OCI-LY7 (cell line): ENCODE measurements at regions not wholly inside any gene's neighbourhood (a gene's known extent, or its start where the extent isn't known, plus 50 kb on each side); places are given as distances from the start of the nearest gene placed in this dataset.

Experiments
- BruUV-seq: library from RNA; stranded (reverse); fragments of 400-500 nt; replicated peaks from 2 replicates; lab custom pipeline; 2021; lab: Mats Ljungman, UMichigan
- CTCF ChIA-PET: fragments of 300-600 bp; sonication (Branson Sonifier 250); formaldehyde crosslinking; loops from one replicate; lab custom pipeline; 2022; ENCODE audit warnings: antibody characterized with exemption; ENCODE audit not compliant: unreplicated experiment; lab: Charles Lee
- POLR2A ChIA-PET: fragments of 300-600 bp; sonication (Branson Sonifier 250); formaldehyde crosslinking; loops from one replicate; lab custom pipeline; 2022; ENCODE audit warnings: antibody characterized with exemption; lab: Charles Lee
- DNase-seq: peaks from one replicate; pipeline ENCODE4 v3.0.0-alpha.2; 2015; ENCODE audit warnings: low spot score
- H2AFZ ChIP-seq: fragments of 200-600 bp; sonication (generic), shearing (Covaris generic); 2 replicates; pipeline ENCODE4 v1.6.1; 2014; ENCODE audit warnings: mild to moderate bottlenecking, antibody characterized with exemption, low read length, moderate library complexity
- H3K27ac ChIP-seq: fragments of 200-600 bp; sonication (generic); 2 replicates; pipeline ENCODE4 v1.5.1; 2014; ENCODE audit warnings: mixed run types, low read depth, mild to moderate bottlenecking, moderate library complexity, low read length, inconsistent platforms; ENCODE audit not compliant: poor library complexity, severe bottlenecking
- H3K36me3 ChIP-seq: fragments of 200-600 bp; sonication (generic); 2 replicates; pipeline ENCODE4 v1.6.1; 2014; ENCODE audit warnings: mild to moderate bottlenecking, antibody characterized with exemption, low read length, moderate library complexity, mixed read lengths; ENCODE audit not compliant: insufficient read depth
- H3K4me1 ChIP-seq: fragments of 200-600 bp; sonication (generic); 2 replicates; pipeline ENCODE4 v1.5.1; 2014; ENCODE audit warnings: mild to moderate bottlenecking, low read length; ENCODE audit not compliant: insufficient read depth, poor library complexity, severe bottlenecking
- H3K4me2 ChIP-seq: fragments of 200-600 bp; sonication (generic); 2 replicates; pipeline ENCODE4 v1.6.1; 2014; ENCODE audit warnings: mild to moderate bottlenecking, low read length
- H3K4me3 ChIP-seq: fragments of 200-600 bp; sonication (generic); 2 replicates; pipeline ENCODE4 v1.5.1; 2014; ENCODE audit warnings: mild to moderate bottlenecking, low read depth, low read length; ENCODE audit not compliant: poor library complexity, severe bottlenecking
- H3K79me2 ChIP-seq: fragments of 200-600 bp; sonication (generic); 2 replicates; pipeline ENCODE4 v1.6.1; 2016; ENCODE audit warnings: low read depth, mild to moderate bottlenecking, low read length, moderate library complexity, mixed read lengths; ENCODE audit not compliant: insufficient read depth
- H3K9me2 ChIP-seq: fragments of 200-600 bp; sonication (generic); 2 replicates; pipeline ENCODE4 v1.6.1; 2016; ENCODE audit warnings: mild to moderate bottlenecking, low read length, mixed read lengths; ENCODE audit not compliant: insufficient read depth
- H3K9me3 ChIP-seq: fragments of 200-600 bp; sonication (generic); 2 replicates; pipeline ENCODE4 v1.6.1; 2014; ENCODE audit warnings: mild to moderate bottlenecking, mixed run types, low read length, mixed read lengths
- H4K20me1 ChIP-seq: fragments of 200-600 bp; sonication (generic); 2 replicates; pipeline ENCODE4 v1.6.1; 2014; ENCODE audit warnings: mild to moderate bottlenecking, antibody characterized with exemption, low read length, moderate library complexity, mixed read lengths; ENCODE audit not compliant: insufficient read depth
- EZH2phosphoT487 ChIP-seq: fragments of 200-600 bp; sonication (generic); IDR thresholded peaks from 2 replicates; pipeline ENCODE4 v1.6.1; 2018; ENCODE audit warnings: low read depth, borderline replicate concordance, mild to moderate bottlenecking, mixed run types, antibody characterized with exemption, low read length, moderate library complexity, mixed read lengths
- intact Hi-C: fragments of 100-400 bp; cut with micrococcal nuclease; formaldehyde crosslinking; loops from one replicate; pipeline ENCODE4 v1.10.0; 2022; ENCODE audit not compliant: unreplicated experiment
- TF ChIP-seq, protein P1 (sequence below): fragments of 200-600 bp; sonication (generic); conservative IDR thresholded peaks from 2 replicates; pipeline ENCODE4 v1.5.1; 2014; ENCODE audit warnings: mild to moderate bottlenecking, antibody characterized with exemption, low read length, moderate library complexity, mixed read lengths

DNA sequence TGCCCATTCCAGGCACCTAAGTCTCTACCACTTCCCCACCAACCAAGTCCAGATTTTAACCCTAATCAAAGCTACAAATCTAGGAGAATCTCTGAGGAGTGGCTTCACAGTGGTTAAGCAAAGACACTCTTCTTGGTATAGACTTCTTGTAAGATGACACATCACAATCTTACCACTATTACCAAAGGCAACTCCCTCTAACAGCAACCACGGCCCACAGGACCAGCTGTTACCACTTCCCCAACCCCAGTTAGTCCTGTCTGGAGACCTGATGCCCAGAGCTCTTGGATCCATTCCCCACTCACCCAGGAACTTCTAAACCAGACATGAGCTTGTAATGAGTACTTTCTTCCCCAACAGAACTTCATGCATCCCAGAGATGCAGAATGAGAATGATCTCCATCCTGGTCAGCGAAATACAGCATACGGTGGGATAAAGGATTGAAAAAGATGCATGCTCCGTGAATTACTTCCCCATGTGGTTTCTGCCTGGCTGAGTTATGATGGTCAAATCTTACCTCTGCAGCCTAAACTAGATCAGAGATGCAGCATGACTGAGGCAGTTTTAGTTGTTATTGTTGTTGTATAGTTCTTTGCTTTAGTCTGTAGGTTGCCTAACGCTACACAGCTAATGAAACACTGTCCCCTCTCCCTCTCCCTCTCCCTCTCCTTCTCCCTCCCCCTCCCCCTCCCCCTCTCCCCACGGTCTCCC is 87.7 kb upstream of the FOXN3 start:
- H3K79me2 ChIP-seq = no peaks in the 10 kb centered on the region
- no TSS peak for BruUV-seq
- H3K36me3 ChIP-seq = no peaks in the 10 kb centered on the region
- no peak overlapping the region for H3K4me2 ChIP-seq
- H3K9me2 ChIP-seq = no peaks in the 10 kb centered on the region
- H2AFZ ChIP-seq = no peak overlapping the region
- ChIA-PET CTCF (no interaction called here), POLR2A (interaction anchor here (0.5 to 1.7 kb wide), 3 partner anchors 11 to 256 kb away, joined by 3 to 11 read pairs (median 3); no protein-coding TSS in a partner anchor)
- no peak overlapping the region for H3K4me3 ChIP-seq
- H3K4me1 ChIP-seq = peaks cover 4% of the 10 kb centered on the region
- DNase-seq = no peak
- H4K20me1 ChIP-seq = no peaks in the 10 kb centered on the region
- H3K27ac ChIP-seq = no peak overlapping the region
- TF ChIP-seq, protein P1, sequence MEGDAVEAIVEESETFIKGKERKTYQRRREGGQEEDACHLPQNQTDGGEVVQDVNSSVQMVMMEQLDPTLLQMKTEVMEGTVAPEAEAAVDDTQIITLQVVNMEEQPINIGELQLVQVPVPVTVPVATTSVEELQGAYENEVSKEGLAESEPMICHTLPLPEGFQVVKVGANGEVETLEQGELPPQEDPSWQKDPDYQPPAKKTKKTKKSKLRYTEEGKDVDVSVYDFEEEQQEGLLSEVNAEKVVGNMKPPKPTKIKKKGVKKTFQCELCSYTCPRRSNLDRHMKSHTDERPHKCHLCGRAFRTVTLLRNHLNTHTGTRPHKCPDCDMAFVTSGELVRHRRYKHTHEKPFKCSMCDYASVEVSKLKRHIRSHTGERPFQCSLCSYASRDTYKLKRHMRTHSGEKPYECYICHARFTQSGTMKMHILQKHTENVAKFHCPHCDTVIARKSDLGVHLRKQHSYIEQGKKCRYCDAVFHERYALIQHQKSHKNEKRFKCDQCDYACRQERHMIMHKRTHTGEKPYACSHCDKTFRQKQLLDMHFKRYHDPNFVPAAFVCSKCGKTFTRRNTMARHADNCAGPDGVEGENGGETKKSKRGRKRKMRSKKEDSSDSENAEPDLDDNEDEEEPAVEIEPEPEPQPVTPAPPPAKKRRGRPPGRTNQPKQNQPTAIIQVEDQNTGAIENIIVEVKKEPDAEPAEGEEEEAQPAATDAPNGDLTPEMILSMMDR = no peak
- no peak for TF ChIP-seq EZH2phosphoT487
- no peaks in the 10 kb centered on the region for H3K9me3 ChIP-seq
- intact Hi-C loops = no loop called here

DNA sequence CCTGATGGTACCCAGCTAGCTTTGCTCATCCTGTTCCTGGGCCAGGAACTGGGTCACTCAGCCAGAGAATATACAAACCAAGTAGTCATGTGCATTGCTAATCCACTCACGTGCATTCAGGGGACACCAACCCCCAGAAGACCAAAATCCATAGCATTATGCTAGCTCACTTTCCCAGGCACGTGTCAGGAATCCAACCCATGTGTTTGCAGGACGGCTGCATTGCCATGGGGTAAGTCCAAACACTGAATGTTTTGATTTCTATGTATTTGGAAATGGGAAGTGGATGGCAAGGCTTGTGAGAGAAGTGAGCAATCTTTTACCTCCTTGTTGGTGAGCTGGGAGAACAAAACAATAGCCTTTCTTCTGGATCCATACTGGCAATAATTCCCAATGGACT is 87.1 kb upstream of the FOXN3 start:
- Histone ChIP-seq H3K27ac (no peak overlapping the region), H3K9me2 (no peaks in the 10 kb centered on the region), H3K4me1 (peaks cover 3% of the 10 kb centered on the region), H4K20me1 (no peaks in the 10 kb centered on the region), H3K9me3 (no peaks in the 10 kb centered on the region), H3K36me3 (no peaks in the 10 kb centered on the region), H3K4me2 (no peak overlapping the region), H2AFZ (no peak overlapping the region), H3K4me3 (no peak overlapping the region), H3K79me2 (no peaks in the 10 kb centered on the region)
- no peak for DNase-seq
- POLR2A ChIA-PET = interaction anchor here (0.5 to 1.7 kb wide), 2 partner anchors 10 to 201 kb away, joined by 3 to 11 read pairs; no protein-coding TSS in a partner anchor
- CTCF ChIA-PET = no interaction called here
- BruUV-seq = no TSS peak
- no peak for TF ChIP-seq EZH2phosphoT487
- TF ChIP-seq, protein P1 = no peak
- intact Hi-C loops = no loop called here

DNA sequence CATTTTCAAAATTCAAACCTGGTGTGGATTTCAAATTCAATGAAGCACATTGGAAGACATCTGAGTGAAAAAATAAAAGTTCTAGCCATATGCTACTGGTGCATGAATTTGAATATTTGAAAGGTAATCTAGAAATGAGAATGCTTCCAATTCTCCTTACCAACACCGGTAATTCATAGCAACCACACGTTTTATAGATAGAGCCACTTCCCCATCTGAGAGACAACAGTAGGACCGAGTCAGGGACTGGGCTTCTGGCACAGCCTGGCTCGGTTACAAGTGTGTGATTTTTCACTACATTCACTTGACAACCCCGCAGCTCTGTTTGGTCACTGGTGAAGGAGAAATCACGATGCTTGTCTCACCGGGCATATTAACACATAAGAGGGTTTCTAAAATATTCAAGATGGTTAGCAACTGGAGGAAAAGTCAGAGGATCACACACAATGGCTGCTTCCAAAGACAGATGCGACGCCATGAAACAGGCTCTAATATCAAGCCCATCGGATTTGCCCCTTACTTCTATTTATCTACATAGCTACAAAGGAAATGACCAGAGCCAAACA is 86.5 kb upstream of the FOXN3 start:
- DNase-seq = no peak
- no peaks in the 10 kb centered on the region for H3K9me2 ChIP-seq
- CTCF ChIA-PET = no interaction called here
- no peak for TF ChIP-seq EZH2phosphoT487
- TF ChIP-seq, protein P1 = no peak
- no peak overlapping the region for H2AFZ ChIP-seq
- no TSS peak for BruUV-seq
- no peaks in the 10 kb centered on the region for H4K20me1 ChIP-seq
- H3K4me2 ChIP-seq = no peak overlapping the region
- H3K9me3 ChIP-seq = no peaks in the 10 kb centered on the region
- H3K27ac ChIP-seq = no peak overlapping the region
- POLR2A ChIA-PET = interaction anchor here (1.4 to 1.7 kb wide), 2 partner anchors 10 to 46 kb away, joined by 7 to 11 read pairs; no protein-coding TSS in a partner anchor
- peaks cover 3% of the 10 kb centered on the region for H3K4me1 ChIP-seq
- intact Hi-C loops = no loop called here
- H3K36me3 ChIP-seq = no peaks in the 10 kb centered on the region
- no peak overlapping the region for H3K4me3 ChIP-seq
- no peaks in the 10 kb centered on the region for H3K79me2 ChIP-seq
